Hepatocyte (in vitro differentiated cells): ENCODE measurements at regions not wholly inside any gene's neighbourhood (a gene's known extent, or its start where the extent isn't known, plus 50 kb on each side); places are given as distances from the start of the nearest gene placed in this dataset.
A peak's percentile ranks its signal among the peaks of the same experiment; 100 is the strongest.

Source experiments
- DNase-seq: peaks from one replicate; pipeline ENCODE4 v3.0.0-alpha.2; 2016; ENCODE audit warnings: low spot score
- H2AFZ ChIP-seq: fragments of 200-600 bp; sonication (generic); 2 replicates; pipeline ENCODE4 v1.6.0; 2016; ENCODE audit warnings: antibody characterized with exemption, mild to moderate bottlenecking
- H3K27ac ChIP-seq: fragments of 200-600 bp; sonication (generic); 2 replicates; pipeline ENCODE4 v1.5.1; 2016; ENCODE audit warnings: mild to moderate bottlenecking
- H3K27me3 ChIP-seq: fragments of 200-600 bp; sonication (generic); 2 replicates; pipeline ENCODE4 v1.6.1; 2016
- H3K36me3 ChIP-seq: fragments of 200-600 bp; sonication (generic); replicated peaks from 2 replicates; pipeline ENCODE4 v1.5.1; 2016; ENCODE audit warnings: low read depth; ENCODE audit not compliant: insufficient read depth
- H3K4me1 ChIP-seq: fragments of 200-600 bp; sonication (generic); 2 replicates; pipeline ENCODE4 v1.5.1; 2016; ENCODE audit warnings: mild to moderate bottlenecking, moderate library complexity; ENCODE audit not compliant: insufficient read depth
- H3K4me2 ChIP-seq: fragments of 200-600 bp; sonication (generic); 2 replicates; pipeline ENCODE4 v1.6.0; 2016
- H3K4me3 ChIP-seq: fragments of 200-600 bp; sonication (generic); 2 replicates; pipeline ENCODE4 v1.5.1; 2016; ENCODE audit warnings: mild to moderate bottlenecking
- H3K79me2 ChIP-seq: fragments of 200-600 bp; sonication (generic); 2 replicates; pipeline ENCODE4 v1.6.0; 2017; ENCODE audit warnings: mild to moderate bottlenecking
- H3K9me2 ChIP-seq: fragments of 200-600 bp; sonication (generic); replicated peaks from 2 replicates; pipeline ENCODE4 v1.6.0; 2017; ENCODE audit warnings: mild to moderate bottlenecking; ENCODE audit not compliant: insufficient read depth
- H3K9me3 ChIP-seq: fragments of 200-600 bp; sonication (generic); 2 replicates; pipeline ENCODE4 v1.5.1; 2016; ENCODE audit warnings: low read depth, mild to moderate bottlenecking
- H4K20me1 ChIP-seq: fragments of 200-600 bp; sonication (generic); 2 replicates; pipeline ENCODE4 v1.6.0; 2016; ENCODE audit warnings: mild to moderate bottlenecking; ENCODE audit not compliant: insufficient read depth, poor library complexity, severe bottlenecking
- CTCF ChIP-seq: fragments of 200-600 bp; sonication (generic); IDR thresholded peaks from 2 replicates; pipeline ENCODE4 v1.5.1; 2016; ENCODE audit warnings: antibody characterized with exemption, mild to moderate bottlenecking; ENCODE audit not compliant: poor library complexity
- EZH2 ChIP-seq: fragments of 200-600 bp; sonication (generic); IDR thresholded peaks from 2 replicates; pipeline ENCODE4 v1.6.1; 2016; ENCODE audit warnings: antibody characterized with exemption, mild to moderate bottlenecking, borderline replicate concordance
- EZH2phosphoT487 ChIP-seq: fragments of 200-600 bp; sonication (generic); IDR thresholded peaks from one replicate; pipeline ENCODE4 v1.6.1; 2018; ENCODE audit warnings: antibody characterized with exemption, mild to moderate bottlenecking, low read depth, moderate library complexity; ENCODE audit not compliant: unreplicated experiment, severe bottlenecking
- WGBS: methylation state at CpG from one replicate; pipeline ENCODE4 v1.1.6; 2016; ENCODE audit warnings: low lambda C conversion rate; ENCODE audit errors: missing lambda C conversion rate; 5-methylcytosine and 5-hydroxymethylcytosine counted together

GRCh38 chr7:116394106-116394505, 105.4 kb upstream of the CAV2 start:
- no peak overlapping the region for H3K4me3 ChIP-seq
- H3K79me2 ChIP-seq, result no peaks in the 10 kb centered on the region
- no peak overlapping the region for H3K27ac ChIP-seq
- H3K9me2 ChIP-seq, result no peaks in the 10 kb centered on the region
- H3K4me1 ChIP-seq, result no peaks in the 10 kb centered on the region
- DNase-seq, result no peak
- TF ChIP-seq EZH2 (no peak), CTCF (no peak), EZH2phosphoT487 (no peak)
- no peak overlapping the region for H3K4me2 ChIP-seq
- H3K9me3 ChIP-seq, result no peaks in the 10 kb centered on the region
- H2AFZ ChIP-seq, result no peak overlapping the region
- H3K36me3 ChIP-seq, result no peaks in the 10 kb centered on the region
- no peaks in the 10 kb centered on the region for H4K20me1 ChIP-seq
- H3K27me3 ChIP-seq, result no peaks in the 10 kb centered on the region
- WGBS, result 94% methylated on average over 11 of the region's 11 CpGs

GRCh38 chr7:116395141-116395791, 104.3 kb upstream of the CAV2 start:
- H3K9me3 ChIP-seq, result no peaks in the 10 kb centered on the region
- H2AFZ ChIP-seq, result peak overlapping the region; percentile 7
- no peaks in the 10 kb centered on the region for H3K36me3 ChIP-seq
- no peaks in the 10 kb centered on the region for H3K27me3 ChIP-seq
- WGBS, result 67% methylated on average over 3 of the region's 3 CpGs
- TF ChIP-seq CTCF, result no peak
- TF ChIP-seq EZH2, result no peak
- no peak for TF ChIP-seq EZH2phosphoT487
- no peaks in the 10 kb centered on the region for H3K4me1 ChIP-seq
- H4K20me1 ChIP-seq, result no peaks in the 10 kb centered on the region
- no peak overlapping the region for H3K27ac ChIP-seq
- H3K4me2 ChIP-seq, result no peak overlapping the region
- H3K9me2 ChIP-seq, result no peaks in the 10 kb centered on the region
- no peak overlapping the region for H3K4me3 ChIP-seq
- H3K79me2 ChIP-seq, result no peaks in the 10 kb centered on the region
- peak; percentile 35 for DNase-seq

GRCh38 chr7:116398672-116399071, 100.9 kb upstream of the CAV2 start:
- Histone ChIP-seq H2AFZ (no peak overlapping the region), H3K9me3 (no peaks in the 10 kb centered on the region), H3K4me3 (no peak overlapping the region), H3K4me2 (no peak overlapping the region), H3K36me3 (no peaks in the 10 kb centered on the region), H3K27me3 (no peaks in the 10 kb centered on the region), H3K9me2 (no peaks in the 10 kb centered on the region), H3K27ac (no peak overlapping the region), H3K4me1 (no peaks in the 10 kb centered on the region), H3K79me2 (no peaks in the 10 kb centered on the region), H4K20me1 (no peaks in the 10 kb centered on the region)
- TF ChIP-seq EZH2 (no peak), EZH2phosphoT487 (no peak), CTCF (no peak)
- no peak for DNase-seq
- 93% methylated on average over 2 of the region's 2 CpGs for WGBS
